Activated T-helper 2 cell treated with anti-CD3 and anti-CD28 coated beads, Interferon-gamma antibody, Interleukin-2, Interleukin-4, amounts not matched to agents 10 μg/mL and 5 μg/mL and 100 μg/mL, durations not matched to agents 14 hours and 24 hours and 36 hours (primary cell): ENCODE measurements at regions not wholly inside any gene's neighbourhood (a gene's known extent, or its start where the extent isn't known, plus 50 kb on each side); places are given as distances from the start of the nearest gene placed in this dataset.

Experiments
- DNase-seq: peaks from one replicate; pipeline ENCODE4 v3.0.0; 2021; ENCODE audit warnings: low spot score
- H3K27ac Mint-ChIP-seq: one replicate; pipeline ENCODE4 v1.8.0; 2021; ENCODE audit warnings: mixed read lengths
- H3K27me3 Mint-ChIP-seq: one replicate; pipeline ENCODE4 v1.8.0; 2021; ENCODE audit warnings: low read depth, mixed read lengths
- H3K36me3 Mint-ChIP-seq: one replicate; pipeline ENCODE4 v1.8.0; 2021; ENCODE audit warnings: low read depth, mixed read lengths
- H3K4me1 Mint-ChIP-seq: one replicate; pipeline ENCODE4 v1.8.0; 2021; ENCODE audit warnings: low read depth, mixed read lengths
- H3K4me3 Mint-ChIP-seq: one replicate; pipeline ENCODE4 v1.8.0; 2021; ENCODE audit warnings: low read depth, mild to moderate bottlenecking, moderate library complexity, mixed read lengths
- H3K9me3 Mint-ChIP-seq: one replicate; pipeline ENCODE4 v1.8.0; 2021; ENCODE audit warnings: mixed read lengths
- intact Hi-C: fragments of 100-400 bp; cut with micrococcal nuclease; formaldehyde crosslinking; loops from one replicate; pipeline ENCODE4 v1.15.1; 2023

- no peaks in the 10 kb centered on the region for H3K36me3 Mint-ChIP-seq
- intact Hi-C loops, result no loop called here
- H3K4me3 Mint-ChIP-seq, result no peak overlapping the region
- H3K9me3 Mint-ChIP-seq, result no peaks in the 10 kb centered on the region
- H3K27ac Mint-ChIP-seq, result no peak overlapping the region
- H3K4me1 Mint-ChIP-seq, result no peaks in the 10 kb centered on the region
- DNase-seq, result no peak
- peaks cover 2% of the 10 kb centered on the region for H3K27me3 Mint-ChIP-seq
Measured at GRCh38 chr16:66141885-66142284, 224.6 kb upstream of the CDH5 start.

- intact Hi-C loops, result no loop called here
- Mint-ChIP-seq H3K36me3 (no peaks in the 10 kb centered on the region), H3K4me1 (no peaks in the 10 kb centered on the region), H3K27me3 (no peaks in the 10 kb centered on the region), H3K9me3 (no peaks in the 10 kb centered on the region), H3K4me3 (no peak overlapping the region), H3K27ac (no peak overlapping the region)
- DNase-seq, result no peak
Measured at GRCh38 chr16:66137853-66138252, 228.6 kb upstream of the CDH5 start.

GRCh38 chr16:66136841-66137240 lies 229.7 kb upstream of the CDH5 start:
- H3K4me3 Mint-ChIP-seq, result no peak overlapping the region
- no peaks in the 10 kb centered on the region for H3K4me1 Mint-ChIP-seq
- DNase-seq, result no peak
- no peak overlapping the region for H3K27ac Mint-ChIP-seq
- H3K9me3 Mint-ChIP-seq, result no peaks in the 10 kb centered on the region
- intact Hi-C loops, result no loop called here
- no peaks in the 10 kb centered on the region for H3K27me3 Mint-ChIP-seq
- H3K36me3 Mint-ChIP-seq, result no peaks in the 10 kb centered on the region

DNA sequence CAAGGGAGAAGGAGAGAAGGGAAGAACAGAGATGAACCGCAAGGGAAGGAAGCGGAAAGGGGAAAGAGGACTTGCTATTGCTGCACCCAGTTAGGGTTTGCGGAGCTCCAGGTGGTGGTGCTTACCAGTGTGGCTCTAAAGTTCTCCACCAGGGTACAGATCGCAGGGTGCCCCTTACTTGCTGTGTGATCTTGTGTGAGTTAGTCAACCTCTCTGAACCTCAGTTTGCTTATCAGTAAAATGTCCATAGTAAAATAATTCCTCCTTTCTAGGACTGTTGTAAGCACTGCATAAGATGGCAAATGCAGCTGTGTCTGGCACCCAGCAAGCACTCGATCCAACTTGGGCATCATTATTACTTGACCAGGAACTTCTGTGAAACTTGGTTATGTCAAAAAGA lies 230.7 kb upstream of the CDH5 start:
- DNase-seq, result no peak
- no peaks in the 10 kb centered on the region for H3K36me3 Mint-ChIP-seq
- no peaks in the 10 kb centered on the region for H3K27me3 Mint-ChIP-seq
- no peak overlapping the region for H3K4me3 Mint-ChIP-seq
- H3K4me1 Mint-ChIP-seq, result no peaks in the 10 kb centered on the region
- no peaks in the 10 kb centered on the region for H3K9me3 Mint-ChIP-seq
- intact Hi-C loops, result no loop called here
- H3K27ac Mint-ChIP-seq, result no peak overlapping the region

- Mint-ChIP-seq H3K27ac (no peak overlapping the region), H3K4me3 (no peak overlapping the region), H3K4me1 (no peaks in the 10 kb centered on the region), H3K9me3 (no peaks in the 10 kb centered on the region), H3K27me3 (no peaks in the 10 kb centered on the region), H3K36me3 (no peaks in the 10 kb centered on the region)
- intact Hi-C loops, result no loop called here
- DNase-seq, result no peak
Measured at GRCh38 chr16:66135421-66135831, 231.1 kb upstream of the CDH5 start.

GRCh38 chr16:66134875-66135274 lies 231.6 kb upstream of the CDH5 start:
- Mint-ChIP-seq H3K9me3 (no peaks in the 10 kb centered on the region), H3K27me3 (peaks cover 2% of the 10 kb centered on the region), H3K27ac (no peak overlapping the region), H3K36me3 (no peaks in the 10 kb centered on the region), H3K4me3 (no peak overlapping the region), H3K4me1 (no peaks in the 10 kb centered on the region)
- no peak for DNase-seq
- intact Hi-C loops, result no loop called here

GRCh38 chr16:66133643-66134338 lies 232.7 kb upstream of the CDH5 start:
- Mint-ChIP-seq H3K27me3 (peaks cover 3% of the 10 kb centered on the region), H3K27ac (no peak overlapping the region)

DNA sequence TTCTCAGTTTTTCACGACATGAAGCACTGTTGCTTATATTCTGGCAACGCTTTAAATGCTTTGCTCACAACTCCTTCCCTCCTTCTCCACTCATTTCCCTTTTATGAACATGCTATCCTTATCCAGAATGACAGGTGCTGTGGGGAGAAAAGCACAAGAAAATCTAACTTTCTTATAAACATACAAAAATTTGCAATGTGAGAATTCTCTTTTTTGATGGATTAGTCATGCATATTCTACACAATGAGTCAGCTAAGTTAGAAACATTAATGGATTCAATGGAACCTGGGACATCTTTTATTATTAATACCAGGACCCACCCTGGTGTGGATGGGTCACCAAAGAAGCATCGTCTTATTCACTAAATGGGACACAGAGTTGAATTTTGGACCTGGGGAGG lies 234.6 kb upstream of the CDH5 start:
- peaks cover 22% of the 10 kb centered on the region for H3K27me3 Mint-ChIP-seq
- no peaks in the 10 kb centered on the region for H3K4me1 Mint-ChIP-seq
- no peak overlapping the region for H3K27ac Mint-ChIP-seq

More at GRCh38 chr16:66133643-66134338, 232.7 kb upstream of the CDH5 start:
- Mint-ChIP-seq H3K9me3 (no peaks in the 10 kb centered on the region), H3K4me3 (no peak overlapping the region), H3K4me1 (no peaks in the 10 kb centered on the region), H3K36me3 (no peaks in the 10 kb centered on the region)
- intact Hi-C loops, result no loop called here
- no peak for DNase-seq

GRCh38 chr16:66131156-66131807 lies 235.2 kb upstream of the CDH5 start:
- Mint-ChIP-seq H3K36me3 (no peaks in the 10 kb centered on the region), H3K4me3 (no peak overlapping the region), H3K9me3 (no peaks in the 10 kb centered on the region), H3K27ac (no peak overlapping the region), H3K4me1 (no peaks in the 10 kb centered on the region), H3K27me3 (peaks cover 26% of the 10 kb centered on the region)
- DNase-seq, result no peak
- intact Hi-C loops, result no loop called here

More for the DNA sequence above, 234.6 kb upstream of the CDH5 start:
- intact Hi-C loops, result no loop called here
- Mint-ChIP-seq H3K9me3 (no peaks in the 10 kb centered on the region), H3K36me3 (no peaks in the 10 kb centered on the region), H3K4me3 (no peak overlapping the region)
- no peak for DNase-seq

DNA sequence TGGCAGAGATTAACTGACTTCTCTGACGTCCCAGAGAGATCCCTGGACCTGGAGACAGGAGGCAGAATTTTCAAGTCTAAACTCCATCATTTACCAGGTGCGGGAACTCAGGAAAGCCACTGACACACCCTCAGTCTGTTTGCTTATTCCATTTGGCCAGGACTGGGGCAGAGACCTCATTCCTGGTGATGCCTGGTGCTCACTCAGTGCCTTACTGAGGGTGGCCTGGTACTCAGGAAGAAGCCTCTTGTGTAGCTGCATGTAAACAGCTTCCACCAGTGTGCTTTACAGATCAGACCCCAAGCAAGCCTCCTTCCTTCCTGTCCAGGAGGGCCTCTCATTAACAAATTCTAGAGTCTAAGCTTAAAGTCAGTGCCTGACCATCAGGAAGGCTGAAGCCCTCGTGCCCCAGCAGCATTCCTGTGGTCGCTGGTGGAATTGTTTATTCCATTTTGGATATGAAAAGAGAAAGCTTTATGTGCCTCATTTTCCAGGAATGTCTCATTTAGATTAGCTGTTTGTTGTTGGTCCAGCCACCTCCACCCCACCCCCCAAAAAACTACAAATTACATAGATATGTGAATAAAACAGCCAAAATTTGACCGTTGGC lies 236.1 kb upstream of the CDH5 start:
- intact Hi-C loops, result no loop called here
- peaks cover 26% of the 10 kb centered on the region for H3K27me3 Mint-ChIP-seq
- H3K4me3 Mint-ChIP-seq, result no peak overlapping the region
- H3K36me3 Mint-ChIP-seq, result no peaks in the 10 kb centered on the region
- no peaks in the 10 kb centered on the region for H3K9me3 Mint-ChIP-seq
- no peaks in the 10 kb centered on the region for H3K4me1 Mint-ChIP-seq
- H3K27ac Mint-ChIP-seq, result no peak overlapping the region
- no peak for DNase-seq

- no peak overlapping the region for H3K4me3 Mint-ChIP-seq
- peaks cover 28% of the 10 kb centered on the region for H3K27me3 Mint-ChIP-seq
- H3K27ac Mint-ChIP-seq, result no peak overlapping the region
- H3K4me1 Mint-ChIP-seq, result no peaks in the 10 kb centered on the region
- H3K9me3 Mint-ChIP-seq, result no peaks in the 10 kb centered on the region
- DNase-seq, result no peak
- H3K36me3 Mint-ChIP-seq, result no peaks in the 10 kb centered on the region
- intact Hi-C loops, result no loop called here
Measured at GRCh38 chr16:66129196-66129595, 237.3 kb upstream of the CDH5 start.

- Mint-ChIP-seq H3K27me3 (peaks cover 28% of the 10 kb centered on the region), H3K27ac (no peak overlapping the region), H3K36me3 (no peaks in the 10 kb centered on the region), H3K4me1 (no peaks in the 10 kb centered on the region), H3K4me3 (no peak overlapping the region), H3K9me3 (no peaks in the 10 kb centered on the region)
- intact Hi-C loops, result no loop called here
- DNase-seq, result no peak
Measured at GRCh38 chr16:66128371-66128770, 238.1 kb upstream of the CDH5 start.
